Tibial nerve (tissue), 4 donors: ENCODE measurements at regions not wholly inside any gene's neighbourhood (a gene's known extent, or its start where the extent isn't known, plus 50 kb on each side); places are given as distances from the start of the nearest gene placed in this dataset.
"Not testable (repeated sequence)": the region's sequence is repeated elsewhere in the genome, so short reads cannot be mapped to it uniquely, and the experiment has no call there.

Source experiments
- DNase-seq, 2 donors: peaks; one replicate each; pipeline ENCODE4 v3.0.0-alpha.2; 2019; ENCODE audit warnings: low spot score in 2 of 2
- H3K27ac ChIP-seq, 4 donors: fragments of 200-600 bp; sonication (generic) in 3 of 4; one replicate each; pipeline ENCODE4 v1.5.1; 2017 to 2019; ENCODE audit warnings: mild to moderate bottlenecking in 1 of 4
- H3K27me3 ChIP-seq, 2 donors: fragments of 200-600 bp; sonication (generic) in 1 of 2; one replicate each; pipeline versions ENCODE4 v1.5.1 to v1.6.0; 2017 to 2019
- H3K36me3 ChIP-seq, 3 donors: fragments of 200-600 bp; sonication (generic); one replicate each; pipeline ENCODE4 v1.5.1; 2018 to 2019
- H3K4me1 ChIP-seq, 4 donors: fragments of 200-600 bp; sonication (generic) in 3 of 4; one replicate each; pipeline ENCODE4 v1.5.1; 2017 to 2019
- H3K4me3 ChIP-seq, 4 donors: fragments of 200-600 bp; sonication (generic) in 3 of 4; one replicate each; pipeline ENCODE4 v1.5.1; 2017 to 2019; ENCODE audit warnings: mild to moderate bottlenecking in 1 of 4, moderate library complexity in 1 of 4
- H3K9me3 ChIP-seq, 4 donors: fragments of 200-600 bp; sonication (generic) in 3 of 4; one replicate each; pipeline ENCODE4 v1.5.1; 2017 to 2019
- EP300 ChIP-seq, 2 donors: sonication (generic); formaldehyde crosslinking; IDR thresholded peaks; one replicate each; pipeline ENCODE4 v1.6.1; 2017; ENCODE audit warnings: antibody characterized with exemption in 2 of 2, mild to moderate bottlenecking in 1 of 2
- POLR2A ChIP-seq, 2 donors: fragments of 450-650 bp; IDR thresholded peaks; one replicate each; pipeline ENCODE4 v1.6.1; 2017; ENCODE audit warnings: antibody characterized with exemption in 2 of 2, mild to moderate bottlenecking in 2 of 2, moderate library complexity in 2 of 2
- WGBS, 2 donors: methylation state at CpG; one replicate each; pipeline ENCODE4 v1.1.5; 2018; 5-methylcytosine and 5-hydroxymethylcytosine counted together
- TF ChIP-seq, protein P1 (sequence below), 5 experiments: fragments of 200-600 bp in 3 of 5; fragments of 450-650 bp in 2 of 5; sonication (generic) in 3 of 5; IDR thresholded peaks; one replicate each; pipeline ENCODE4 v1.5.1; 2016 to 2019; ENCODE audit warnings: antibody characterized with exemption in 5 of 5, mild to moderate bottlenecking in 3 of 5, moderate library complexity in 2 of 5

DNA sequence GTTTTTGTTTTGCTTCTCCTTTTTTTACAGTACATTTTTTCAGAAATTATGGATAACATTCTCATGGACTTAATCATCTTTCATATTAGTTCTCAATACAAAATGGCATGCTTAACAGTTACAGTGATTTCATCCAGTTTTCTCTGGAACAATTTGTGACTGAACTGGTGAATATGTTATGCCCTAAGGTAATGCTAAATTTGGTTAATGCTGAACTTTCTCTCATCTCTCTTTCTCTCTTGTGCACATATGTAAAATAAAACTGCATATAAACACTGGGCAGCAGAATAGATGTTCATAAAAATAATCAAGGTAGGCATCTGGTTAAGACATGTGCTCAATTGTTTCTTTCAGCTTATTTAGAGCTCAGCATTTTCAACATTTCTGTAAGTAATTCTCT lies 196.3 kb upstream of the TMEFF2 start:
- Histone ChIP-seq H3K36me3 (no peaks in the 10 kb centered on the region), H3K4me1 (no peaks in the 10 kb centered on the region), H3K4me3 (no peak overlapping the region), H3K27me3 (no peaks in the 10 kb centered on the region), H3K27ac (no peak overlapping the region), H3K9me3 (no peaks in the 10 kb centered on the region)
- no peak for DNase-seq
- TF ChIP-seq EP300 (IDR thresholded peaks at IDR 0.05) (no peak), POLR2A (IDR thresholded peaks at IDR 0.05) (no peak)
- TF ChIP-seq, protein P1, sequence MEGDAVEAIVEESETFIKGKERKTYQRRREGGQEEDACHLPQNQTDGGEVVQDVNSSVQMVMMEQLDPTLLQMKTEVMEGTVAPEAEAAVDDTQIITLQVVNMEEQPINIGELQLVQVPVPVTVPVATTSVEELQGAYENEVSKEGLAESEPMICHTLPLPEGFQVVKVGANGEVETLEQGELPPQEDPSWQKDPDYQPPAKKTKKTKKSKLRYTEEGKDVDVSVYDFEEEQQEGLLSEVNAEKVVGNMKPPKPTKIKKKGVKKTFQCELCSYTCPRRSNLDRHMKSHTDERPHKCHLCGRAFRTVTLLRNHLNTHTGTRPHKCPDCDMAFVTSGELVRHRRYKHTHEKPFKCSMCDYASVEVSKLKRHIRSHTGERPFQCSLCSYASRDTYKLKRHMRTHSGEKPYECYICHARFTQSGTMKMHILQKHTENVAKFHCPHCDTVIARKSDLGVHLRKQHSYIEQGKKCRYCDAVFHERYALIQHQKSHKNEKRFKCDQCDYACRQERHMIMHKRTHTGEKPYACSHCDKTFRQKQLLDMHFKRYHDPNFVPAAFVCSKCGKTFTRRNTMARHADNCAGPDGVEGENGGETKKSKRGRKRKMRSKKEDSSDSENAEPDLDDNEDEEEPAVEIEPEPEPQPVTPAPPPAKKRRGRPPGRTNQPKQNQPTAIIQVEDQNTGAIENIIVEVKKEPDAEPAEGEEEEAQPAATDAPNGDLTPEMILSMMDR (IDR thresholded peaks at IDR 0.05) = no peak

DNA sequence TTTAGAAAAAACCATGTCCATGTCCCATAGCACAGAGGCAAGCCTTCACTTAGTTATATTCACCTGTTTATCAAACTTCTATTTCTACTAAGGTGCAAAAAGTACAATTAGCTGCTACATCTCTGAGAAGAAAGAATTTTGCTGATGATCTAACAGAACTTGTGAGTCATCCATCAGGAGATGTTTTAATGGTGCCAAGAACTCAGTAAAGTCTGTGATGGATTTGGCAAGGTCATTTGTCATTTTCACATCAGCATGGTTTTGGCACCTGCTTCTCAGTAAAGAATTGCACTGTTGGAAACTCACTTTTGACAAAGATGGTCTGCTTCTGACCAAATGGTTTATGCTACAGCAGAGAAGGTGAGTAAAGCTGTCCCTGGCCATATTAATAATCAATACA lies 195.7 kb upstream of the TMEFF2 start:
- Histone ChIP-seq H3K4me1 (no peaks in the 10 kb centered on the region), H3K9me3 (no peaks in the 10 kb centered on the region), H3K27me3 (no peaks in the 10 kb centered on the region), H3K4me3 (no peak overlapping the region), H3K36me3 (no peaks in the 10 kb centered on the region), H3K27ac (no peak overlapping the region)
- no peak for DNase-seq
- TF ChIP-seq EP300 (IDR thresholded peaks at IDR 0.05) (no peak), POLR2A (IDR thresholded peaks at IDR 0.05) (no peak)
- TF ChIP-seq, protein P1 (IDR thresholded peaks at IDR 0.05) = no peak

DNA sequence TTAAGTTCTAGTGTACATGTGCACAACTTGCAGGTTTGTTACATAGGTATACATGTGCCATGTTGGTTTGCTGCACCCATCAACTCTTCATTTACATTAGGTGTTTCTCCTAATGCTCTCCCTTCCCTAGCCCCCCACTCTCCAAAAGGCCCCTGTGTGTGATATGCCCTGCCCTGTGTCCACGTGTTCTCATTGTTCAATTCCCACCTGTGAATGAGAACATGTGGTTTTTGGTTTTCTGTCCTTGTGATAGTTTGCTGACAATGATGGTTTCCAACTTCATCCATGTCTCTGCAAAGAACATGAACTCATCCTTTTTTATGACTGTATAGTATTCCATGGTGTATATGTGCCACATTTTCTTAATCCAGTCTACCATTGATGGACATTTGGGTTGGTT lies 189.5 kb upstream of the TMEFF2 start:
- H3K36me3 ChIP-seq, H3K4me3 ChIP-seq, DNase-seq, H3K27me3 ChIP-seq, H3K4me1 ChIP-seq, H3K9me3 ChIP-seq, H3K27ac ChIP-seq: not testable (repeated sequence)
- WGBS, 2 donors = 93 to 96% methylated on average over 1 of the region's 1 CpG

DNA sequence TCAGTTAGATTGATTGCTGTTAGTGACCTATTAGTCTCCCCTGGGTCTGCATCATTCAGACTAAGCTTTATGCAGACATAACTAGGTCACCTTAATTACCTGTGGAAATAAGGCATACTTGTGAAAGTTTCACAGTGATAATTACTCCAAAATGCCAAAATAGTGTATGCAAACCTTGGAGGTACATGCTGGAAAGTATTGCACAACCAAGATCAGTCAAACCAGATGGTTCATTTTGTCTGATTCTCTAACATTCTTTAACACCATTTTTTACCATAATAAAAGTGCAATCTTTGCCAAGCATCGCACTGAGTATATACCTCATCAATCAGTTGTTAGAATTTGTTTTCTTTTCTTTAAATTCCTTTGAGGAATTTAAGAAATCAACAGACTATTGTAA lies 186.3 kb upstream of the TMEFF2 start:
- 53 to 65% methylated on average over 1 of the region's 1 CpG for WGBS, 2 donors
- no peak for DNase-seq
- Histone ChIP-seq H3K27ac (no peak overlapping the region), H3K36me3 (no peaks in the 10 kb centered on the region), H3K27me3 (no peaks in the 10 kb centered on the region), H3K4me3 (no peak overlapping the region), H3K4me1 (no peaks in the 10 kb centered on the region), H3K9me3 (peaks cover 0 to 3% (median 0%) of the 10 kb centered on the region in 4 donors)
- no peak for TF ChIP-seq EP300 (IDR thresholded peaks at IDR 0.05)
- TF ChIP-seq POLR2A (IDR thresholded peaks at IDR 0.05) = no peak
- TF ChIP-seq, protein P1 (IDR thresholded peaks at IDR 0.05) = no peak

DNA sequence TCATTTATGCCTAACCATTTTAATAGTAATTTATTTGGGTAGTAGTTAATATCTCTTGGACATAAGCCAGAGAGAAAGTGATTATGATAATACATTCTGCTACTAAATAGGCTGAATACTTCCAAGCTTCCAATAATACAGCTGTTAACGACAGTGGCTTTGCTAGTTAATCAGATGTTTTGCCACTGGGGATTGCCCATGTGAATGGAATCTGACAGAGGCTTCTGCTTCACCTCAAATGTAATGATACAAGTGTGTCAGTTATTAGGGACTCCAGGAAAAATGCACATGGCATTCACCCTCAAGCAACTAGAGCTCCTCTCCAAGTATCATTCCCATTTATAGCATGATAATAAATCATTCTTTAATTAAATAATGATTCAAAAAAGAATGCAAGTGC lies 185.0 kb upstream of the TMEFF2 start:
- WGBS, 2 donors = 29 to 41% methylated on average over 1 of the region's 1 CpG
- Histone ChIP-seq H3K27me3 (no peaks in the 10 kb centered on the region), H3K27ac (no peak overlapping the region), H3K4me3 (no peak overlapping the region), H3K36me3 (no peaks in the 10 kb centered on the region), H3K9me3 (peaks cover 0 to 3% (median 0%) of the 10 kb centered on the region in 4 donors), H3K4me1 (no peaks in the 10 kb centered on the region)
- no peak for DNase-seq
- TF ChIP-seq EP300 (IDR thresholded peaks at IDR 0.05) (no peak), POLR2A (IDR thresholded peaks at IDR 0.05) (no peak)
- TF ChIP-seq, protein P1 (IDR thresholded peaks at IDR 0.05) = no peak

DNA sequence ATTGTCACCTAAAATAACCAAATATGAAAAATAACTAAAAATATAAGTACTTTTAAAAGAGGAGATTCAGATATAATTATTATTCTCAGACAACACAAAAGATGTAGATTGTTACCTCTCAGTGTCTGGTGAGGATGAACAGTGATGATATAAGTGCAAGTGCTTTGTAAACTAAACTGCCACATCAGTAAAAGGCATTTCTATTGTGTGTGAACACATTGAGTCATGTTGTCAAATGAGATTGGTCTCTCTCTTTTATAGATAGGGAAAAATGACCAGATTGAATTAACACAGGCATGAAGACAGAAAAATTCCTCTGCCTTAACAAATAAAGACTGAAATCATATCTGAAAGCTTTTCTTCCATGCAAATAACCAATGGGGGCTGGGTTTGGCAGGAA lies 182.4 kb upstream of the TMEFF2 start:
- no peak overlapping the region for H3K27ac ChIP-seq
- DNase-seq = no peak
- no peaks in the 10 kb centered on the region for H3K4me1 ChIP-seq
- H3K36me3 ChIP-seq = no peaks in the 10 kb centered on the region
- H3K4me3 ChIP-seq = no peak overlapping the region
- TF ChIP-seq, protein P1 (IDR thresholded peaks at IDR 0.05) = no peak
- no peak for TF ChIP-seq POLR2A (IDR thresholded peaks at IDR 0.05)
- TF ChIP-seq EP300 (IDR thresholded peaks at IDR 0.05) = no peak
- no peaks in the 10 kb centered on the region for H3K27me3 ChIP-seq
- H3K9me3 ChIP-seq = no peaks in the 10 kb centered on the region
